ENCODE measurements at regions not wholly inside any gene's neighbourhood (a gene's known extent, or its start where the extent isn't known, plus 50 kb on each side); places are given as distances from the start of the nearest gene placed in this dataset.

DNA sequence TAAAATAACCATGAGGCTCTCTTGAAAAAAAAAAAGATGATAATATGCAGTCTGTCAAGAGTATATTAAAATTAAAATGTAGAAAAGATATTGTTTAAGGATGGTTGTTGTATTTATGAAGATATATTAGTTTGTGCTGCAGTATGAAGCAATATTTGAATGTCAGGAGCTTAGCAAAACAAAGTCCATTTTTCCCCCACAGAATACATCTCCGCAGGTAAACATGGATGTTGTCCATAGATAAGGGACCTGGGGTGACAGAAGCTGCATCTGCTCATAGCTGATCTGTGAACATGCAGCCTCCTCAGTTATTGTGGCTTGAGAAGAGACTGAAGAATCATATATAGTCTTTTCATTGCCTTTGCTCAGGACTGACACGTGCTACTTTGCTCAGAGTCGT lies 366.1 kb upstream of the MMADHC start:
- no peak overlapping the region for H3K4me3 ChIP-seq (ENCODE audit: low read length)
- DNase-seq: no peak
- no peaks in the 10 kb centered on the region for H3K27me3 ChIP-seq (ENCODE audit: control insufficient read depth in 2 of 2, insufficient read depth in 2 of 2, low read length in 2 of 2)
- ChIA-PET CTCF (no interaction called here), POLR2A (no interaction called here)
- no peaks in the 10 kb centered on the region for H3K4me1 ChIP-seq (ENCODE audit: control insufficient read depth in 2 of 2, insufficient read depth in 2 of 2, low read length in 2 of 2)
- H3K9me3 ChIP-seq (ENCODE audit: control insufficient read depth in 2 of 3, low read length in 3 of 3): no peaks in the 10 kb centered on the region
- no peak overlapping the region for H3K27ac Mint-ChIP-seq
- no peak overlapping the region for H3K4me3 Mint-ChIP-seq
- no peak overlapping the region for H3K27ac ChIP-seq (ENCODE audit: low read depth, low read length)
- no peaks in the 10 kb centered on the region for H3K36me3 Mint-ChIP-seq
- peaks cover 0 to 13% (median 8%) of the 10 kb centered on the region in 11 donors for H3K9me3 Mint-ChIP-seq
- H3K36me3 ChIP-seq (ENCODE audit: control insufficient read depth in 2 of 3, insufficient read depth in 3 of 3, low read length in 3 of 3): no peaks in the 10 kb centered on the region
- intact Hi-C loops (cut with micrococcal nuclease): no loop called here
- H3K4me1 Mint-ChIP-seq: no peaks in the 10 kb centered on the region
- no peaks in the 10 kb centered on the region for H3K27me3 Mint-ChIP-seq
- no peak for ATAC-seq

DNA sequence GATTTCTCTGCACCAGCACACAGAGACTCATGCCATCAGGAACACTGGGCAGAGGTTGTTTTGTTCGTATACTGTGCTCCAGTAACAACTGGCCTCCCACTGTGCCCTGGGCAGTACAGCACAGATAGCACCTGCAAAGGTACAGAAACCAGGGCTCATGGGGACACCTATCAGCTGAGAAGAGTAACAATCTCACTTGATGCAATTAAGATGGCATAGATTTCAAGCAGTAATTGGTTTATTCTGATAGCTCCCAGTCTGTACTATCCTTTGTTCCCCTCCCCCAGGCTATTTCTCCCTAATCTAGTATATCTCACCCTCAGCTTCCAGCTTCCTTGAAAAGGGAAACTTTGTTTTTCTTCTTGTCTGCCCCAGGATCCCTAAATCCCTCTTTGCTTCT lies 343.9 kb upstream of the MMADHC start:
- CTCF ChIA-PET: no interaction called here
- no peaks in the 10 kb centered on the region for H3K4me1 ChIP-seq (ENCODE audit: control insufficient read depth in 2 of 2, insufficient read depth in 2 of 2, low read length in 2 of 2)
- peaks cover 0 to 6% (median 2%) of the 10 kb centered on the region in 11 donors for H3K9me3 Mint-ChIP-seq
- no peak overlapping the region for H3K27ac Mint-ChIP-seq
- ATAC-seq (no peak), DNase-seq (no peak)
- intact Hi-C loops (cut with micrococcal nuclease): no loop called here
- no peak overlapping the region for H3K4me3 ChIP-seq (ENCODE audit: low read length)
- POLR2A ChIA-PET: no interaction called here
- H3K4me1 Mint-ChIP-seq: no peaks in the 10 kb centered on the region
- no peaks in the 10 kb centered on the region for H3K36me3 Mint-ChIP-seq
- no peak overlapping the region for H3K4me3 Mint-ChIP-seq
- no peaks in the 10 kb centered on the region for H3K27me3 ChIP-seq (ENCODE audit: control insufficient read depth in 2 of 2, insufficient read depth in 2 of 2, low read length in 2 of 2)
- no peaks in the 10 kb centered on the region for H3K36me3 ChIP-seq (ENCODE audit: control insufficient read depth in 2 of 3, insufficient read depth in 3 of 3, low read length in 3 of 3)
- H3K27me3 Mint-ChIP-seq: no peaks in the 10 kb centered on the region
- no peak overlapping the region for H3K27ac ChIP-seq (ENCODE audit: low read depth, low read length)
- no peaks in the 10 kb centered on the region for H3K9me3 ChIP-seq (ENCODE audit: control insufficient read depth in 2 of 3, low read length in 3 of 3)

DNA sequence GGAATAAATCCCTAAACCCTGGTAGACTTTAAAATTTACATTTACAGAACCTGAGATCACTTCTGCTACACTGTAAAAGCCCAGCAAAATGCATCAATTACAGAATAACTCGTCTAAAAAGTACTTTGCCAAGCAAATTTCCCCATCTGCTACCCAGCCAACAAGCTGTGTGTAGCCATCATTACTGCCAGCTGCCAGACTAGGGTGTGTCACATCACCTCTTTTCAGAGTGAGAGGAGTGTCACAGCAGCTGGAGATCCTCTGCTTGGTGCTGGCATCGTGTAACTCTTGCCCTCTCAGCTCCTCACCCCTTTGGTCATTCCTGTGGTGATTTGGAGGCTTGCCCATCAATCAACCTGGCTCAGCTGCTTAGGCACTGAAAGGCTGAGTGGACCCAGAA lies 340.4 kb upstream of the MMADHC start:
- CTCF ChIA-PET: no interaction called here
- DNase-seq: no peak
- Mint-ChIP-seq H3K36me3 (no peaks in the 10 kb centered on the region), H3K4me1 (no peaks in the 10 kb centered on the region), H3K27me3 (no peaks in the 10 kb centered on the region), H3K27ac (no peak overlapping the region), H3K9me3 (peaks cover 0 to 10% (median 0%) of the 10 kb centered on the region in 11 donors), H3K4me3 (no peak overlapping the region)
- intact Hi-C loops (cut with micrococcal nuclease): no loop called here
- no peaks in the 10 kb centered on the region for H3K9me3 ChIP-seq (ENCODE audit: control insufficient read depth in 2 of 3, low read length in 3 of 3)
- H3K36me3 ChIP-seq (ENCODE audit: control insufficient read depth in 2 of 3, insufficient read depth in 3 of 3, low read length in 3 of 3): no peaks in the 10 kb centered on the region
- no peaks in the 10 kb centered on the region for H3K27me3 ChIP-seq (ENCODE audit: control insufficient read depth in 2 of 2, insufficient read depth in 2 of 2, low read length in 2 of 2)
- H3K4me3 ChIP-seq (ENCODE audit: low read length): no peak overlapping the region
- no peak for ATAC-seq
- H3K27ac ChIP-seq (ENCODE audit: low read depth, low read length): no peak overlapping the region
- no peaks in the 10 kb centered on the region for H3K4me1 ChIP-seq (ENCODE audit: control insufficient read depth in 2 of 2, insufficient read depth in 2 of 2, low read length in 2 of 2)
- POLR2A ChIA-PET: no interaction called here

DNA sequence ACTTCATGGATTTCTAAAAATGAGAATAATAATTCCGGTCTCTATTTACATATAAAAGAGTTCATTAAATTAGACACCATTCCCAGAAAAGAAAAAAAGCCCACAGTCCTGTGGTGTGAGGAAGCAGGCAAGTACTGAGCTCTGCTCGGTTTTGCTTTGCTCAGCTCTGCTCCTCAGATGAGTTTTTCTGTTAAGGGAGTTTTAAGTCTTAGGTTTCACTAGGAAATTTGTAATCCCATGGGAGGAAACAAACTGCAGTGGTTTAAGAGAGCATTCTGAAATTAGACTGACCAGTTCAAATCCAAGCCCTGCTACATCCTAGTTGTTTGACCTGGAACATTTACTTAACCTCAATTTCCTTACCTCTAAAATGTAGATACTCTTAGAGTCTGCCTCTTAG lies 338.6 kb upstream of the MMADHC start:
- intact Hi-C loops (cut with micrococcal nuclease): no loop called here
- H3K4me3 ChIP-seq (ENCODE audit: low read length): no peak overlapping the region
- no peaks in the 10 kb centered on the region for H3K27me3 Mint-ChIP-seq
- no peak for DNase-seq
- H3K36me3 Mint-ChIP-seq: no peaks in the 10 kb centered on the region
- no peaks in the 10 kb centered on the region for H3K36me3 ChIP-seq (ENCODE audit: control insufficient read depth in 2 of 3, insufficient read depth in 3 of 3, low read length in 3 of 3)
- H3K4me3 Mint-ChIP-seq: no peak overlapping the region
- ChIA-PET CTCF (no interaction called here), POLR2A (no interaction called here)
- no peaks in the 10 kb centered on the region for H3K4me1 ChIP-seq (ENCODE audit: control insufficient read depth in 2 of 2, insufficient read depth in 2 of 2, low read length in 2 of 2)
- H3K27ac ChIP-seq (ENCODE audit: low read depth, low read length): no peak overlapping the region
- ATAC-seq: no peak
- no peaks in the 10 kb centered on the region for H3K4me1 Mint-ChIP-seq
- peaks cover 0 to 10% (median 0%) of the 10 kb centered on the region in 11 donors for H3K9me3 Mint-ChIP-seq
- H3K27me3 ChIP-seq (ENCODE audit: control insufficient read depth in 2 of 2, insufficient read depth in 2 of 2, low read length in 2 of 2): no peaks in the 10 kb centered on the region
- no peak overlapping the region for H3K27ac Mint-ChIP-seq
- no peaks in the 10 kb centered on the region for H3K9me3 ChIP-seq (ENCODE audit: control insufficient read depth in 2 of 3, low read length in 3 of 3)

DNA sequence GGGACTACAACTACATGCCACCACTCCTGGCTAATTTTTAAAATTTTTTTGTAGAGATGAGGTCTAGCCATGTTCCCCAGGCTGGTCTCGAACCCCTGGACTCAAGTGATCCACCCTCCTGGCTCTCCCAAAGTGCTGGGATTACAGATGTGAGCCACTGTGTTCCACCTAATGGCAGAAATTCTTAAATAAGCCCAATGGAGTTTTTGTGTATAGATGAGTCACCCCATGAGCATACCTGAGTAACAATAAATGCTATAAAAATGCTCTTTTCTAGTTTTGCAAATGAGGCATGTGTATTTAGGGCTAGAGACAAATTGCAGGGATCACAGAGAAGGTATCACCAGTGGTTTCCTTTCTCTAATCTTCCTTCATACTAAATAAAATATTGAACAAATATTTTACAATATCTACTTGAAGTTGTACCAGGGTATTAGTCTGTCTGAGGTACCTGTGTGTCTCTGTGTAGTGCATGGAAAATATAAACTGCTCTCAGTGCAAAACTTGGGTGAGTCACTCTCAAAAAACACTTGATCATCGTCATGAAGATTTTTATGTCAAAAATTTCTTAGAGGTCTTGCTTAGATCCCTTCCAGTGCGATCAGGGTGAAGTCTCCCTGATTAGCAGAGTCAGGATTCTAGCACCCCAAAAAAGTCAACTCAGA lies 337.1 kb upstream of the MMADHC start:
- no peak for DNase-seq
- intact Hi-C loops (cut with micrococcal nuclease): no loop called here
- Histone ChIP-seq H3K27ac (ENCODE audit: low read depth, low read length) (no peak overlapping the region), H3K4me1 (ENCODE audit: control insufficient read depth in 2 of 2, insufficient read depth in 2 of 2, low read length in 2 of 2) (no peaks in the 10 kb centered on the region), H3K4me3 (ENCODE audit: low read length) (no peak overlapping the region), H3K36me3 (ENCODE audit: control insufficient read depth in 2 of 3, insufficient read depth in 3 of 3, low read length in 3 of 3) (no peaks in the 10 kb centered on the region), H3K9me3 (ENCODE audit: control insufficient read depth in 2 of 3, low read length in 3 of 3) (no peaks in the 10 kb centered on the region), H3K27me3 (ENCODE audit: control insufficient read depth in 2 of 2, insufficient read depth in 2 of 2, low read length in 2 of 2) (no peaks in the 10 kb centered on the region)
- no peak for ATAC-seq
- Mint-ChIP-seq H3K36me3 (no peaks in the 10 kb centered on the region), H3K27me3 (no peaks in the 10 kb centered on the region), H3K4me3 (no peak overlapping the region), H3K9me3 (peaks cover 0 to 19% (median 5%) of the 10 kb centered on the region in 11 donors), H3K4me1 (no peaks in the 10 kb centered on the region), H3K27ac (no peak overlapping the region)
- CTCF ChIA-PET: no interaction called here
- POLR2A ChIA-PET: no interaction called here

DNA sequence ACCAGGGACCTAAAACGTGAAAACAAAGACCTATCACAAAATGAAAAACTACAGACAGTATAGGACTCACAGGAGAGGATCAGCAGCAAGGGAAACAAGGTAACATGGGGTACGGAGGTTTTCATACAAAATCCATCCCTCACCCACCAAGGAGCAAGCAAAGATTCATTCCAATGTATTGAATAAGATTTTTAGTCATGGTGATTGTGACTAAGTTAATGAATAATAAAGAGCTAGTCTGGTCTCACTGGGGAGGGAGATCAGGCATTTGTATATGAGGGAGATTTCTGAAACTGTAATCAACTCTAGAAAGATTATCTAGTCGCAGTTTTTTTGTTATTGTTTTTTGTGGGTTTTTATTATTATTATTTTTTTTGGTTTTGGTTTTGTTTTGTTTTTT lies 336.5 kb upstream of the MMADHC start:
- Mint-ChIP-seq H3K9me3 (peaks cover 0 to 22% (median 5%) of the 10 kb centered on the region in 11 donors), H3K4me1 (no peaks in the 10 kb centered on the region), H3K36me3 (no peaks in the 10 kb centered on the region), H3K4me3 (no peak overlapping the region), H3K27me3 (no peaks in the 10 kb centered on the region), H3K27ac (no peak overlapping the region)
- no peaks in the 10 kb centered on the region for H3K36me3 ChIP-seq (ENCODE audit: control insufficient read depth in 2 of 3, insufficient read depth in 3 of 3, low read length in 3 of 3)
- no peak for DNase-seq
- H3K4me3 ChIP-seq (ENCODE audit: low read length): no peak overlapping the region
- no peak for ATAC-seq
- H3K9me3 ChIP-seq (ENCODE audit: control insufficient read depth in 2 of 3, low read length in 3 of 3): no peaks in the 10 kb centered on the region
- ChIA-PET CTCF (no interaction called here), POLR2A (no interaction called here)
- no peaks in the 10 kb centered on the region for H3K27me3 ChIP-seq (ENCODE audit: control insufficient read depth in 2 of 2, insufficient read depth in 2 of 2, low read length in 2 of 2)
- intact Hi-C loops (cut with micrococcal nuclease): no loop called here
- H3K4me1 ChIP-seq (ENCODE audit: control insufficient read depth in 2 of 2, insufficient read depth in 2 of 2, low read length in 2 of 2): no peaks in the 10 kb centered on the region
- H3K27ac ChIP-seq (ENCODE audit: low read depth, low read length): no peak overlapping the region

DNA sequence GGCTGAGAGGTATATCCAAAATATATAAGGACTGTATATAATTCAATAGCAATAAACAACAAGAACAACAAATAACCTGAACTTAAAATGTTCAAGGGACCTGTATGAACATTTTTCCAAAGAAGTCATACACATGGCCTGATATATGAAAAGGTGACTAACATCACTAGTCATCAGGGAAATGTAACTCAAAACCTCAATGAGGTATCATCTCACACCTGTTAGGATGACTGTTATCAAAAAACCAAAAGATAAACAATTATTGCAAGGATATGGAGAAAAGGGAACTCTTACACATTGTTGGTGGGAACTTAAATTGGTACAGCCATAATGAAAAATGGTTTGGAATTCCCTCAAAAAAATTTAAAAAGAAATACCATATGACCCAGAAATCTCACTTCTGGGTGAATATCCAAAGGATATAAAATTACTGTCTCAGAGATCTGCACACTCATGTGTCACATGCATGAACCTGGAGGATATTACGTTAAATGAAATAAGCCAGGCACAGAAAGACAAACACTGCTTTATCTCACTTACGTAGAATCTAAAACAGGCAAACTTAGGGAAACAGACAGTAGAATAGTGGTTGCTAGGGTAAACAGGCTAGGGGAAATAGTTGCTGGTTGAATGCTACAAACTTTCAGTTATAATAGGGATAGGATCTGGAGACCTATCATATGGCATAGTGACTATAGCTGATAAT lies 334.5 kb upstream of the MMADHC start:
- no peaks in the 10 kb centered on the region for H3K4me1 Mint-ChIP-seq
- no peaks in the 10 kb centered on the region for H3K4me1 ChIP-seq (ENCODE audit: control insufficient read depth in 2 of 2, insufficient read depth in 2 of 2, low read length in 2 of 2)
- ChIA-PET POLR2A (no interaction called here), CTCF (no interaction called here)
- no peak overlapping the region for H3K27ac Mint-ChIP-seq
- H3K9me3 ChIP-seq (ENCODE audit: control insufficient read depth in 2 of 3, low read length in 3 of 3): no peaks in the 10 kb centered on the region
- H3K27me3 ChIP-seq (ENCODE audit: control insufficient read depth in 2 of 2, insufficient read depth in 2 of 2, low read length in 2 of 2): no peaks in the 10 kb centered on the region
- ATAC-seq (no peak), DNase-seq (no peak)
- H3K4me3 ChIP-seq (ENCODE audit: low read length): no peak overlapping the region
- intact Hi-C loops (cut with micrococcal nuclease): no loop called here
- no peaks in the 10 kb centered on the region for H3K36me3 ChIP-seq (ENCODE audit: control insufficient read depth in 2 of 3, insufficient read depth in 3 of 3, low read length in 3 of 3)
- H3K27ac ChIP-seq (ENCODE audit: low read depth, low read length): no peak overlapping the region
- H3K36me3 Mint-ChIP-seq: no peaks in the 10 kb centered on the region
- peaks cover 0 to 22% (median 5%) of the 10 kb centered on the region in 11 donors for H3K9me3 Mint-ChIP-seq
- H3K27me3 Mint-ChIP-seq: no peaks in the 10 kb centered on the region
- H3K4me3 Mint-ChIP-seq: no peak overlapping the region

Measured in naive thymus-derived CD4-positive, alpha-beta T cell (primary cell).